Activated CD4-positive, alpha-beta T cell treated with anti-CD3 and anti-CD28 coated beads, Interleukin-2, Interleukin-4, amounts not matched to agents 100 ng/mL and 50 ng/mL, durations not matched to agents 16 hours and 8 hours (primary cell): ENCODE measurements at regions not wholly inside any gene's neighbourhood (a gene's known extent, or its start where the extent isn't known, plus 50 kb on each side); places are given as distances from the start of the nearest gene placed in this dataset.

ENCODE experiments used
- DNase-seq: peaks from one replicate; pipeline ENCODE4 v3.0.0-alpha.2; 2020; ENCODE audit warnings: low spot score

GRCh38 chr6:150299873-150300485, 68.8 kb upstream of the IYD start:
- DNase-seq: no peak

- DNase-seq: peak; percentile 74
Observed at GRCh38 chr6:150301846-150302519, 66.8 kb upstream of the IYD start.

GRCh38 chr6:150302520-150303176, 66.2 kb upstream of the IYD start:
- DNase-seq: no peak

- DNase-seq: no peak
Observed at GRCh38 chr6:150303256-150303655, 65.6 kb upstream of the IYD start.

- no peak for DNase-seq
Observed at GRCh38 chr6:150304429-150304828, 64.4 kb upstream of the IYD start.

- no peak for DNase-seq
Observed at GRCh38 chr6:150306290-150306689, 62.5 kb upstream of the IYD start.

GRCh38 chr6:150307520-150307919, 61.3 kb upstream of the IYD start:
- DNase-seq: no peak

- no peak for DNase-seq
Observed at GRCh38 chr6:150308812-150309645, 59.8 kb upstream of the IYD start.

GRCh38 chr6:150310539-150310938, 58.3 kb upstream of the IYD start:
- no peak for DNase-seq

- DNase-seq: peak; percentile 26
Observed at GRCh38 chr6:150311149-150311944, 57.5 kb upstream of the IYD start.

GRCh38 chr6:150312395-150312794, 56.4 kb upstream of the IYD start:
- DNase-seq: no peak

GRCh38 chr6:150312844-150313584, 55.8 kb upstream of the IYD start:
- DNase-seq: no peak

GRCh38 chr6:150313781-150314180, 55.0 kb upstream of the IYD start:
- no peak for DNase-seq

- DNase-seq: no peak
Observed at GRCh38 chr6:150314230-150315188, 54.3 kb upstream of the IYD start.

- no peak for DNase-seq
Observed at GRCh38 chr6:150315626-150316025, 53.2 kb upstream of the IYD start.

- DNase-seq: no peak
Observed at GRCh38 chr6:150316936-150317335, 51.9 kb upstream of the IYD start.
